ENCODE measurements at regions not wholly inside any gene's neighbourhood (a gene's known extent, or its start where the extent isn't known, plus 50 kb on each side); places are given as distances from the start of the nearest gene placed in this dataset.

DNA sequence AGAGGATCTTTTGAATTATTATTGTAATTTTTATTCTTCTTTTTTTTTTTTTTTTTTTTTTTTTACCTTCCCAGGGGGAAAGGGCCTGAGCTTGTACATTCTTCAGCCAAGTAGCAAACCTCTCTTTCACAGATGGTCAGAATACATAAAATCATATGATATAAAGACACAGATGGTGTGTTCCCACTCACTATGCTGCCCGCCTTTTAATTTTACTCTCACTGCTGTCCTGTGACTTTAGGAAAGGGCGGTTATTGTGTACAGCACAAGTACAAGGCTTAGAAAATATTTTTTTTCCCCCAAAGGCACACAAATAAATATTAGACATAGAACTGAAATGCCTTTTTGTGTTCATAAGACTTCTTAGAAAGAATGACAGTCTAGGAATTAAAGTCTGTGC, 213.6 kb downstream of the RPS24 start:
- Histone ChIP-seq H3K4me3 (no peak overlapping the region), H3K27ac (no peak overlapping the region), H3K4me1 (peaks cover 4 to 26% of the 10 kb centered on the region in 2 donors), H3K36me3 (no peaks in the 10 kb centered on the region), H3K9me3 (peaks cover 0 to 5% of the 10 kb centered on the region in 2 donors), H3K27me3 (peaks cover 0 to 3% of the 10 kb centered on the region in 2 donors)
- no peak for DNase-seq
- TF ChIP-seq, protein P1, sequence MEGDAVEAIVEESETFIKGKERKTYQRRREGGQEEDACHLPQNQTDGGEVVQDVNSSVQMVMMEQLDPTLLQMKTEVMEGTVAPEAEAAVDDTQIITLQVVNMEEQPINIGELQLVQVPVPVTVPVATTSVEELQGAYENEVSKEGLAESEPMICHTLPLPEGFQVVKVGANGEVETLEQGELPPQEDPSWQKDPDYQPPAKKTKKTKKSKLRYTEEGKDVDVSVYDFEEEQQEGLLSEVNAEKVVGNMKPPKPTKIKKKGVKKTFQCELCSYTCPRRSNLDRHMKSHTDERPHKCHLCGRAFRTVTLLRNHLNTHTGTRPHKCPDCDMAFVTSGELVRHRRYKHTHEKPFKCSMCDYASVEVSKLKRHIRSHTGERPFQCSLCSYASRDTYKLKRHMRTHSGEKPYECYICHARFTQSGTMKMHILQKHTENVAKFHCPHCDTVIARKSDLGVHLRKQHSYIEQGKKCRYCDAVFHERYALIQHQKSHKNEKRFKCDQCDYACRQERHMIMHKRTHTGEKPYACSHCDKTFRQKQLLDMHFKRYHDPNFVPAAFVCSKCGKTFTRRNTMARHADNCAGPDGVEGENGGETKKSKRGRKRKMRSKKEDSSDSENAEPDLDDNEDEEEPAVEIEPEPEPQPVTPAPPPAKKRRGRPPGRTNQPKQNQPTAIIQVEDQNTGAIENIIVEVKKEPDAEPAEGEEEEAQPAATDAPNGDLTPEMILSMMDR (IDR thresholded peaks at IDR 0.05), result no peak
- no peak for ATAC-seq
- intact Hi-C loops (cut with DNase I), result no loop called here

DNA sequence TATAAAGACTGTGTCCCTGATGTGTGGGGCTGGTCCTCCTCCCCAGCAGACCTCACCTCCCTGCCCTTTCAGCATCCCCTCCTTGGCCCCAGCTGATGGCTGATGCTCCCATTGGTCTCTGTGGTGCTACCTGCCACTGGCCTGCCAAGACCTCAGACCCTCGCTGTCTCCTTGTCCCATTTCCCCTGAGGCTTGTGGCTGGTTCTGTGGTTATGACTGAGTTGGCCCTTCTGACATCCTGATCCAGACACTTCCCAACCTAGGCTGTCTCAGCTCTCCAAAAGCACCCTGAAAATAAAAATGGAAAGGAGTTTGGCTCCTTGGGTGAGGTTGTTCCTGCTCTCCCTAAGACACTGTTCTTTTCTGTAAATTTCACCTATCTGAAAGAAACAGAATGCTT, 214.2 kb downstream of the RPS24 start:
- Histone ChIP-seq H3K27me3 (peaks cover 0 to 3% of the 10 kb centered on the region in 2 donors), H3K4me1 (peaks cover 4 to 26% of the 10 kb centered on the region in 2 donors), H3K36me3 (no peaks in the 10 kb centered on the region), H3K4me3 (no peak overlapping the region), H3K27ac (no peak overlapping the region), H3K9me3 (peaks cover 0 to 5% of the 10 kb centered on the region in 2 donors)
- DNase-seq, result no peak
- no peak for ATAC-seq
- intact Hi-C loops (cut with DNase I), result no loop called here
- TF ChIP-seq, protein P1 (IDR thresholded peaks at IDR 0.05), result no peak

DNA sequence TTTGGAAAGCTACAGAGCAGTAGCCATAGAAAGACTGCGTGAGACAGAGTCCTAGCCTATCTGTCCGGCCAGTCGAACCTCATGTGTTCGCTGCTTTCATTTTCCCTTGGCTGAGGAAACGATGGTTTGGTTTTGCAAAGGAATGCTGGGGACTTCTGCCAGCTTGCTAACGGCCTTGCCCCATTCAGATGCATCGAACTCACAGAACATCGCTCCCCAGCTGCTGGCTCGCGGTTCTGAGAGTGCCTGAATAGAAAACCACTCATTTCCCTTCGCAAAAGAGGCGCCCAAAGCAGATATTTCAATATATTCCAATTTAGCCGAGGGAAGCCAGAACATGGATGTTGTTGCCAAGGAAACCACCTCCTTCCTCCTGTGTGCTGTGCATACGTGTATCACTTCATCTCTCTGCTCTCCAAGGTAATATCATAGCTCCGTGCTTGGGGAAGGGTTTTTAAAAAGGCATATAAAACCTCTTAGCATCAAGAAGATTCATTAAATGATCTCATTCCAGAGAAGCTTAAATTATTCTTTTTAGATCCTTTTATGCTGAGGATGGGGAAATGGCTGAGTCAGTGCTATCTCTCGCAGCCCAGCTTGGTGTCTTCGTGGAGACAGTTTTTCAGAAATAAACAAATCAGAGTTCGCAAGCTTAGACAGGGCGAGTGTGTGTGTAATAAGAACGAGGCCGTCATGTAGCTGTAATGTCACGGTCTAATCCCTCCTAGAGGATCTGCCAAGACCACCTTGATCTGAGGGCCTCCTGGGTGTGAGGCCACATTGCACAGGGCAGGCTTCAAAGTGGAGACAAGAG, 215.2 kb downstream of the RPS24 start:
- Histone ChIP-seq H3K27ac (peak overlapping the region; percentile 72 to 73), H3K36me3 (no peaks in the 10 kb centered on the region), H3K9me3 (no peaks in the 10 kb centered on the region), H3K4me3 (no peak overlapping the region), H3K4me1 (peaks cover 4 to 27% of the 10 kb centered on the region in 2 donors), H3K27me3 (peaks cover 0 to 3% of the 10 kb centered on the region in 2 donors)
- ATAC-seq, result peak; percentile 65
- intact Hi-C loops (cut with DNase I), result no loop called here
- peak in 2 of 4 donors; percentile 45 to 46 for DNase-seq
- TF ChIP-seq, protein P1 (IDR thresholded peaks at IDR 0.05), result no peak

DNA sequence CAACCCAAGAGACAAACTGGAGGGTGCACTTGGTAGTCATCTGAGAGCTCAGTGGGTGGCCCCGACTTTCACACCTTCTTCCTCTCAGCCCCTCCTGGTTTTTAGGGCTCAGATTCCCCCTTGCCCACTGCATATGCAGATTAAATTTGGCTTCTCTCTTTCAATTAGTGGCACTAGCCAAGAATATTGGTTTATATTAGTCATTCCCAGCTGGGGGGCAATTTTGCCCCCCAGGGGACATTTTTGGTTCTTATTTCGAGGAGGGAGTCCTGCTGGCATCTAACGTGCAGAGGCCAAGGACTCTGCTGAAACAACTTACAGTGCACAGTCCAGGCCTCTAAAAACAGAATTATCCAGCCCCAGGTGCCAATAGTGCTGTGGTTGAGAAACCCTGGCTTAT, 216.0 kb downstream of the RPS24 start:
- peak overlapping the region in 1 of 2 donors; percentile 73 for H3K27ac ChIP-seq
- TF ChIP-seq, protein P1 (IDR thresholded peaks at IDR 0.05), result no peak
- ATAC-seq, result no peak
- intact Hi-C loops (cut with DNase I), result no loop called here
- H3K9me3 ChIP-seq, result no peaks in the 10 kb centered on the region
- H3K4me1 ChIP-seq, result peaks cover 4 to 31% of the 10 kb centered on the region in 2 donors
- H3K27me3 ChIP-seq, result peaks cover 0 to 3% of the 10 kb centered on the region in 2 donors
- H3K36me3 ChIP-seq, result no peaks in the 10 kb centered on the region
- no peak for DNase-seq
- no peak overlapping the region for H3K4me3 ChIP-seq

DNA sequence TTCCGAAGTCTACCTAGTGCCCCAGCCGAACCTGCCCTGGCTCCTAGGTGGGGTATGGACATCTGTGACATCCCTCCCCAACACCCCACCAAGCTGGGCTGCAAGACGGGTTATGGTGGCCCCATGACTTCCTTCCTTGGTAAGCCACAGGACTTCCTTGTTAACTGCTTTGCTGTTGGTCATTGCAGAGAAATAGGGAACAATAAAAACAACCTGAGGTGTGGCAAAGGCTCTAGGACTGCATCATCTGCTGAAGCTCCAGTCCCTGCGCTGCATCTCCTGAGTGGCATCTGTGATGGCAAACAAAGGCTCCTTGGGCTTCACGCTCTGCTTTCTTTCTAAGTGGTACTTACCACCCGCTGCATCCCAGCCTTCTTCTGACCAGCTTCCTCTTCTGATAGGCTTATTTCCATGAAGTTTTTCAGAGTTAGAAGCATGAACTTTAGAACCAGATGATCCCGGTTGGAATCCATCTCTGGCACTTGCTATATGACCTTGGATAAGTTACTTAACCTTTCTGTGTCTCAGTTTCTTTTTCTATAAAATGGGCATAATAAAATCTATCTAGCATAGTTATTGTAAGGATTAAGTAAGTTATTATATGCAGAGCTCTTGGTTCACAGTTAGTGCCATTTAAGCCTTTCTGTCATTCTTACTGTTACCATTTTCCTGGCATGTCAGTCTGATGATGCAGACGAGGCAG, 216.8 kb downstream of the RPS24 start:
- peak overlapping the region in 1 of 2 donors; percentile 73 for H3K27ac ChIP-seq
- DNase-seq (peak in 1 of 4 donors; percentile 38), ATAC-seq (no peak)

More for the DNA sequence above, 216.8 kb downstream of the RPS24 start:
- H3K36me3 ChIP-seq, result no peaks in the 10 kb centered on the region
- intact Hi-C loops (cut with DNase I), result no loop called here
- H3K9me3 ChIP-seq, result no peaks in the 10 kb centered on the region
- TF ChIP-seq, protein P1 (IDR thresholded peaks at IDR 0.05), result no peak
- H3K4me1 ChIP-seq, result peaks cover 4 to 38% of the 10 kb centered on the region in 2 donors
- peaks cover 0 to 3% of the 10 kb centered on the region in 2 donors for H3K27me3 ChIP-seq
- H3K4me3 ChIP-seq, result no peak overlapping the region

All from left lung (tissue), 4 donors.